22Rv1 (cell line): ENCODE measurements at regions not wholly inside any gene's neighbourhood (a gene's known extent, or its start where the extent isn't known, plus 50 kb on each side); places are given as distances from the start of the nearest gene placed in this dataset.

Source experiments
- ZFX ChIP-seq: fragments of 450-650 bp; IDR thresholded peaks from 2 replicates; pipeline ENCODE4 v1.6.1; 2017; ENCODE audit warnings: antibody characterized with exemption, borderline replicate concordance
- TF ChIP-seq, protein P1 (sequence below): fragments of 450-650 bp; IDR thresholded peaks from 2 replicates; pipeline ENCODE4 v1.5.1; 2017; ENCODE audit warnings: mild to moderate bottlenecking

GRCh38 chr5:32845171-32845570 is 134.1 kb downstream of the NPR3 start:
- TF ChIP-seq, protein P1, sequence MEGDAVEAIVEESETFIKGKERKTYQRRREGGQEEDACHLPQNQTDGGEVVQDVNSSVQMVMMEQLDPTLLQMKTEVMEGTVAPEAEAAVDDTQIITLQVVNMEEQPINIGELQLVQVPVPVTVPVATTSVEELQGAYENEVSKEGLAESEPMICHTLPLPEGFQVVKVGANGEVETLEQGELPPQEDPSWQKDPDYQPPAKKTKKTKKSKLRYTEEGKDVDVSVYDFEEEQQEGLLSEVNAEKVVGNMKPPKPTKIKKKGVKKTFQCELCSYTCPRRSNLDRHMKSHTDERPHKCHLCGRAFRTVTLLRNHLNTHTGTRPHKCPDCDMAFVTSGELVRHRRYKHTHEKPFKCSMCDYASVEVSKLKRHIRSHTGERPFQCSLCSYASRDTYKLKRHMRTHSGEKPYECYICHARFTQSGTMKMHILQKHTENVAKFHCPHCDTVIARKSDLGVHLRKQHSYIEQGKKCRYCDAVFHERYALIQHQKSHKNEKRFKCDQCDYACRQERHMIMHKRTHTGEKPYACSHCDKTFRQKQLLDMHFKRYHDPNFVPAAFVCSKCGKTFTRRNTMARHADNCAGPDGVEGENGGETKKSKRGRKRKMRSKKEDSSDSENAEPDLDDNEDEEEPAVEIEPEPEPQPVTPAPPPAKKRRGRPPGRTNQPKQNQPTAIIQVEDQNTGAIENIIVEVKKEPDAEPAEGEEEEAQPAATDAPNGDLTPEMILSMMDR: no peak
- no peak for TF ChIP-seq ZFX
